ENCODE measurements at regions not wholly inside any gene's neighbourhood (a gene's known extent, or its start where the extent isn't known, plus 50 kb on each side); places are given as distances from the start of the nearest gene placed in this dataset.

DNA sequence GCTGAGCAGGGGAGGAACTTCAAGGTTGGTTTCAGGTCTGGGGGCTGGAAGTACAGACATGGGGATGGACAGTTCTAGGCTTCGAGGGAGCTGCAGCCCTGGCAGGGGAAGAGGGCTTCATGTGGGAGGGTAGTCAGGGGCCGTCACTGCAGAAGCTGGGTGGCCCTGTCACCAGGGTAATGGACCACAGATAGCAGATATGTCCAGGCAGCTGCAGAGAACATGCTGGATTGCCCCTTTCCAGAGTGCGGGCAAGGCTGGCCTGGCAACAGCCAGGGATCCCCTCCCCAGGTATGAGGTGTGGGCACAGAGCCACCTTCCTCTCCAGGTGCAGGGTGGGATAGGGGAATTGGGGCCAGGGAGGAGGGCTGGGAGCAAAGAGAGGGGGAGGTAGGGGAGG, 206.5 kb downstream of the GADD45G start:
- H3K36me3 Mint-ChIP-seq (ENCODE audit: low read depth), result no peaks in the 10 kb centered on the region
- TF ChIP-seq, protein P1, sequence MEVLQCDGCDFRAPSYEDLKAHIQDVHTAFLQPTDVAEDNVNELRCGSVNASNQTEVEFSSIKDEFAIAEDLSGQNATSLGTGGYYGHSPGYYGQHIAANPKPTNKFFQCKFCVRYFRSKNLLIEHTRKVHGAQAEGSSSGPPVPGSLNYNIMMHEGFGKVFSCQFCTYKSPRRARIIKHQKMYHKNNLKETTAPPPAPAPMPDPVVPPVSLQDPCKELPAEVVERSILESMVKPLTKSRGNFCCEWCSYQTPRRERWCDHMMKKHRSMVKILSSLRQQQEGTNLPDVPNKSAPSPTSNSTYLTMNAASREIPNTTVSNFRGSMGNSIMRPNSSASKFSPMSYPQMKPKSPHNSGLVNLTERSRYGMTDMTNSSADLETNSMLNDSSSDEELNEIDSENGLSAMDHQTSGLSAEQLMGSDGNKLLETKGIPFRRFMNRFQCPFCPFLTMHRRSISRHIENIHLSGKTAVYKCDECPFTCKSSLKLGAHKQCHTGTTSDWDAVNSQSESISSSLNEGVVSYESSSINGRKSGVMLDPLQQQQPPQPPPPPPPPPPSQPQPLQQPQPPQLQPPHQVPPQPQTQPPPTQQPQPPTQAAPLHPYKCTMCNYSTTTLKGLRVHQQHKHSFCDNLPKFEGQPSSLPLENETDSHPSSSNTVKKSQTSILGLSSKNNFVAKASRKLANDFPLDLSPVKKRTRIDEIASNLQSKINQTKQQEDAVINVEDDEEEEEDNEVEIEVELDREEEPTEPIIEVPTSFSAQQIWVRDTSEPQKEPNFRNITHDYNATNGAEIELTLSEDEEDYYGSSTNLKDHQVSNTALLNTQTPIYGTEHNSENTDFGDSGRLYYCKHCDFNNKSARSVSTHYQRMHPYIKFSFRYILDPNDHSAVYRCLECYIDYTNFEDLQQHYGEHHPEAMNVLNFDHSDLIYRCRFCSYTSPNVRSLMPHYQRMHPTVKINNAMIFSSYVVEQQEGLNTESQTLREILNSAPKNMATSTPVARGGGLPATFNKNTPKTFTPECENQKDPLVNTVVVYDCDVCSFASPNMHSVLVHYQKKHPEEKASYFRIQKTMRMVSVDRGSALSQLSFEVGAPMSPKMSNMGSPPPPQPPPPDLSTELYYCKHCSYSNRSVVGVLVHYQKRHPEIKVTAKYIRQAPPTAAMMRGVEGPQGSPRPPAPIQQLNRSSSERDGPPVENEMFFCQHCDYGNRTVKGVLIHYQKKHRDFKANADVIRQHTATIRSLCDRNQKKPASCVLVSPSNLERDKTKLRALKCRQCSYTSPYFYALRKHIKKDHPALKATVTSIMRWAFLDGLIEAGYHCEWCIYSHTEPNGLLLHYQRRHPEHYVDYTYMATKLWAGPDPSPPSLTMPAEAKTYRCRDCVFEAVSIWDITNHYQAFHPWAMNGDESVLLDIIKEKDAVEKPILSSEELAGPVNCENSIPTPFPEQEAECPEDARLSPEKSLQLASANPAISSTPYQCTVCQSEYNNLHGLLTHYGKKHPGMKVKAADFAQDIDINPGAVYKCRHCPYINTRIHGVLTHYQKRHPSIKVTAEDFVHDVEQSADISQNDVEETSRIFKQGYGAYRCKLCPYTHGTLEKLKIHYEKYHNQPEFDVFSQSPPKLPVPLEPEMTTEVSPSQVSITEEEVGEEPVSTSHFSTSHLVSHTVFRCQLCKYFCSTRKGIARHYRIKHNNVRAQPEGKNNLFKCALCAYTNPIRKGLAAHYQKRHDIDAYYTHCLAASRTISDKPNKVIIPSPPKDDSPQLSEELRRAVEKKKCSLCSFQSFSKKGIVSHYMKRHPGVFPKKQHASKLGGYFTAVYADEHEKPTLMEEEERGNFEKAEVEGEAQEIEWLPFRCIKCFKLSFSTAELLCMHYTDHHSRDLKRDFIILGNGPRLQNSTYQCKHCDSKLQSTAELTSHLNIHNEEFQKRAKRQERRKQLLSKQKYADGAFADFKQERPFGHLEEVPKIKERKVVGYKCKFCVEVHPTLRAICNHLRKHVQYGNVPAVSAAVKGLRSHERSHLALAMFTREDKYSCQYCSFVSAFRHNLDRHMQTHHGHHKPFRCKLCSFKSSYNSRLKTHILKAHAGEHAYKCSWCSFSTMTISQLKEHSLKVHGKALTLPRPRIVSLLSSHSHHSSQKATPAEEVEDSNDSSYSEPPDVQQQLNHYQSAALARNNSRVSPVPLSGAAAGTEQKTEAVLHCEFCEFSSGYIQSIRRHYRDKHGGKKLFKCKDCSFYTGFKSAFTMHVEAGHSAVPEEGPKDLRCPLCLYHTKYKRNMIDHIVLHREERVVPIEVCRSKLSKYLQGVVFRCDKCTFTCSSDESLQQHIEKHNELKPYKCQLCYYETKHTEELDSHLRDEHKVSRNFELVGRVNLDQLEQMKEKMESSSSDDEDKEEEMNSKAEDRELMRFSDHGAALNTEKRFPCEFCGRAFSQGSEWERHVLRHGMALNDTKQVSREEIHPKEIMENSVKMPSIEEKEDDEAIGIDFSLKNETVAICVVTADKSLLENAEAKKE (CRISPR knock-in tag; IDR thresholded peaks at IDR 0.05), result no peak
- TF ChIP-seq POLR2AphosphoS5 (IDR thresholded peaks at IDR 0.05; ENCODE audit: low read depth) (no peak), CREB1 (CRISPR knock-in tag; IDR thresholded peaks at IDR 0.05; ENCODE audit: low read depth) (no peak), STAT1 (IDR thresholded peaks at IDR 0.05; ENCODE audit: unreplicated experiment) (no peak), NANOG (IDR thresholded peaks at IDR 0.05; ENCODE audit: borderline replicate concordance) (no peak), ZNF114 (CRISPR knock-in tag; IDR thresholded peaks at IDR 0.05) (no peak), ZNF331 (CRISPR knock-in tag; IDR thresholded peaks at IDR 0.05; ENCODE audit: low read depth) (no peak), JUNB (IDR thresholded peaks at IDR 0.05; ENCODE audit: unreplicated experiment) (no peak), EZH2phosphoT487 (IDR thresholded peaks at IDR 0.05; ENCODE audit: unreplicated experiment) (no peak), EZH2 (IDR thresholded peaks at IDR 0.05; ENCODE audit: low read depth, unreplicated experiment) (no peak)
- TF ChIP-seq, protein P2, sequence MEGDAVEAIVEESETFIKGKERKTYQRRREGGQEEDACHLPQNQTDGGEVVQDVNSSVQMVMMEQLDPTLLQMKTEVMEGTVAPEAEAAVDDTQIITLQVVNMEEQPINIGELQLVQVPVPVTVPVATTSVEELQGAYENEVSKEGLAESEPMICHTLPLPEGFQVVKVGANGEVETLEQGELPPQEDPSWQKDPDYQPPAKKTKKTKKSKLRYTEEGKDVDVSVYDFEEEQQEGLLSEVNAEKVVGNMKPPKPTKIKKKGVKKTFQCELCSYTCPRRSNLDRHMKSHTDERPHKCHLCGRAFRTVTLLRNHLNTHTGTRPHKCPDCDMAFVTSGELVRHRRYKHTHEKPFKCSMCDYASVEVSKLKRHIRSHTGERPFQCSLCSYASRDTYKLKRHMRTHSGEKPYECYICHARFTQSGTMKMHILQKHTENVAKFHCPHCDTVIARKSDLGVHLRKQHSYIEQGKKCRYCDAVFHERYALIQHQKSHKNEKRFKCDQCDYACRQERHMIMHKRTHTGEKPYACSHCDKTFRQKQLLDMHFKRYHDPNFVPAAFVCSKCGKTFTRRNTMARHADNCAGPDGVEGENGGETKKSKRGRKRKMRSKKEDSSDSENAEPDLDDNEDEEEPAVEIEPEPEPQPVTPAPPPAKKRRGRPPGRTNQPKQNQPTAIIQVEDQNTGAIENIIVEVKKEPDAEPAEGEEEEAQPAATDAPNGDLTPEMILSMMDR (conservative IDR thresholded peaks at IDR 0.05; ENCODE audit: low read depth in 2 of 2), result no peak
- TF ChIP-seq, protein P3, sequence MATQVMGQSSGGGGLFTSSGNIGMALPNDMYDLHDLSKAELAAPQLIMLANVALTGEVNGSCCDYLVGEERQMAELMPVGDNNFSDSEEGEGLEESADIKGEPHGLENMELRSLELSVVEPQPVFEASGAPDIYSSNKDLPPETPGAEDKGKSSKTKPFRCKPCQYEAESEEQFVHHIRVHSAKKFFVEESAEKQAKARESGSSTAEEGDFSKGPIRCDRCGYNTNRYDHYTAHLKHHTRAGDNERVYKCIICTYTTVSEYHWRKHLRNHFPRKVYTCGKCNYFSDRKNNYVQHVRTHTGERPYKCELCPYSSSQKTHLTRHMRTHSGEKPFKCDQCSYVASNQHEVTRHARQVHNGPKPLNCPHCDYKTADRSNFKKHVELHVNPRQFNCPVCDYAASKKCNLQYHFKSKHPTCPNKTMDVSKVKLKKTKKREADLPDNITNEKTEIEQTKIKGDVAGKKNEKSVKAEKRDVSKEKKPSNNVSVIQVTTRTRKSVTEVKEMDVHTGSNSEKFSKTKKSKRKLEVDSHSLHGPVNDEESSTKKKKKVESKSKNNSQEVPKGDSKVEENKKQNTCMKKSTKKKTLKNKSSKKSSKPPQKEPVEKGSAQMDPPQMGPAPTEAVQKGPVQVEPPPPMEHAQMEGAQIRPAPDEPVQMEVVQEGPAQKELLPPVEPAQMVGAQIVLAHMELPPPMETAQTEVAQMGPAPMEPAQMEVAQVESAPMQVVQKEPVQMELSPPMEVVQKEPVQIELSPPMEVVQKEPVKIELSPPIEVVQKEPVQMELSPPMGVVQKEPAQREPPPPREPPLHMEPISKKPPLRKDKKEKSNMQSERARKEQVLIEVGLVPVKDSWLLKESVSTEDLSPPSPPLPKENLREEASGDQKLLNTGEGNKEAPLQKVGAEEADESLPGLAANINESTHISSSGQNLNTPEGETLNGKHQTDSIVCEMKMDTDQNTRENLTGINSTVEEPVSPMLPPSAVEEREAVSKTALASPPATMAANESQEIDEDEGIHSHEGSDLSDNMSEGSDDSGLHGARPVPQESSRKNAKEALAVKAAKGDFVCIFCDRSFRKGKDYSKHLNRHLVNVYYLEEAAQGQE (IDR thresholded peaks at IDR 0.05; ENCODE audit: unreplicated experiment), result no peak
- TF ChIP-seq, protein P4, sequence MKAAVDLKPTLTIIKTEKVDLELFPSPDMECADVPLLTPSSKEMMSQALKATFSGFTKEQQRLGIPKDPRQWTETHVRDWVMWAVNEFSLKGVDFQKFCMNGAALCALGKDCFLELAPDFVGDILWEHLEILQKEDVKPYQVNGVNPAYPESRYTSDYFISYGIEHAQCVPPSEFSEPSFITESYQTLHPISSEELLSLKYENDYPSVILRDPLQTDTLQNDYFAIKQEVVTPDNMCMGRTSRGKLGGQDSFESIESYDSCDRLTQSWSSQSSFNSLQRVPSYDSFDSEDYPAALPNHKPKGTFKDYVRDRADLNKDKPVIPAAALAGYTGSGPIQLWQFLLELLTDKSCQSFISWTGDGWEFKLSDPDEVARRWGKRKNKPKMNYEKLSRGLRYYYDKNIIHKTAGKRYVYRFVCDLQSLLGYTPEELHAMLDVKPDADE (IDR thresholded peaks at IDR 0.05), result no peak
- DNase-seq (ENCODE audit: low spot score) (no peak), ATAC-seq (no peak)
- H3K9me3 Mint-ChIP-seq, result no peaks in the 10 kb centered on the region
- Histone ChIP-seq H3K36me3 (ENCODE audit: insufficient read depth) (no peaks in the 10 kb centered on the region), H3K4me2 (no peak overlapping the region), H4K20me1 (replicated peaks; ENCODE audit: insufficient read depth) (no peaks in the 10 kb centered on the region), H3K27ac (ENCODE audit: low read depth) (no peak overlapping the region), H3F3A (replicated peaks; ENCODE audit: low read depth) (no peaks in the 10 kb centered on the region), H3K79me2 (replicated peaks; ENCODE audit: insufficient read depth) (no peaks in the 10 kb centered on the region), H2AFZ (no peak overlapping the region), H3K27me3 (ENCODE audit: insufficient read depth) (no peaks in the 10 kb centered on the region), H3K4me3 (no peak overlapping the region), H3K9me2 (ENCODE audit: insufficient read depth) (peaks cover 13% of the 10 kb centered on the region), H3K4me1 (ENCODE audit: insufficient read depth) (peaks cover 5% of the 10 kb centered on the region)
- H3K4me3 Mint-ChIP-seq, result no peak overlapping the region
- H3K27ac Mint-ChIP-seq, result no peak overlapping the region
- H3K4me1 Mint-ChIP-seq, result peaks cover 17% of the 10 kb centered on the region
- no peaks in the 10 kb centered on the region for H3K27me3 Mint-ChIP-seq (ENCODE audit: insufficient read depth, low read depth, poor library complexity)

Measured in GM23338 (cell line).